GM12891 (cell line): ENCODE measurements at regions not wholly inside any gene's neighbourhood (a gene's known extent, or its start where the extent isn't known, plus 50 kb on each side); places are given as distances from the start of the nearest gene placed in this dataset.

Experiments used
- PAX5 ChIP-seq: IDR thresholded peaks from 2 replicates; pipeline ENCODE4 v1.6.1; 2011; ENCODE audit warnings: low read length, moderate library complexity, mild to moderate bottlenecking; ENCODE audit not compliant: insufficient read depth, severe bottlenecking
- POLR2A ChIP-seq: IDR thresholded peaks from 2 replicates; pipeline ENCODE4 v1.6.1; 2011; ENCODE audit warnings: low read depth, low read length, control low read depth
- TAF1 ChIP-seq: IDR thresholded peaks from 2 replicates; pipeline ENCODE4 v1.6.1; 2011; ENCODE audit warnings: low read depth, low read length, control low read depth

DNA sequence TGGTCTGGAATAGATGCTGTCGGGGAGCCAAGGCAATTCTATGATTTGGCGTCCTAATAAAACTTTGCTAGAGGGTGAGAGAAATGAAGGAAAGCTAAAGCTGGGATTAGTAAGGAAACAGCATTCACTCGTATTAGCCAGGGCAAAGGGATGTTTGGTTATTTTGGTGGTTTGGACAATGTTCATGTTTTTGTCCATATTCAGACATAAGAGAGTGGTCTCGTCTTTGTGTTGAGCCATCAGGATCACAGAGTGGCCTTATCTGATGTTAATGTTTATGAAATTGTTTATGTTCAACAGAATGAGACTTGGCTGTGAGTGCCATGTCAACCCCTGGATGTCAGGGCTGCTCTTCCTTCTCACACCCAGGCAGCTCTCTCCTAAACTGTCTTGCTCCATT, 58.9 kb upstream of the EPC2 start:
- TF ChIP-seq TAF1 (no peak), POLR2A (no peak), PAX5 (no peak)
